ENCODE measurements at regions not wholly inside any gene's neighbourhood (a gene's known extent, or its start where the extent isn't known, plus 50 kb on each side); places are given as distances from the start of the nearest gene placed in this dataset.

DNA sequence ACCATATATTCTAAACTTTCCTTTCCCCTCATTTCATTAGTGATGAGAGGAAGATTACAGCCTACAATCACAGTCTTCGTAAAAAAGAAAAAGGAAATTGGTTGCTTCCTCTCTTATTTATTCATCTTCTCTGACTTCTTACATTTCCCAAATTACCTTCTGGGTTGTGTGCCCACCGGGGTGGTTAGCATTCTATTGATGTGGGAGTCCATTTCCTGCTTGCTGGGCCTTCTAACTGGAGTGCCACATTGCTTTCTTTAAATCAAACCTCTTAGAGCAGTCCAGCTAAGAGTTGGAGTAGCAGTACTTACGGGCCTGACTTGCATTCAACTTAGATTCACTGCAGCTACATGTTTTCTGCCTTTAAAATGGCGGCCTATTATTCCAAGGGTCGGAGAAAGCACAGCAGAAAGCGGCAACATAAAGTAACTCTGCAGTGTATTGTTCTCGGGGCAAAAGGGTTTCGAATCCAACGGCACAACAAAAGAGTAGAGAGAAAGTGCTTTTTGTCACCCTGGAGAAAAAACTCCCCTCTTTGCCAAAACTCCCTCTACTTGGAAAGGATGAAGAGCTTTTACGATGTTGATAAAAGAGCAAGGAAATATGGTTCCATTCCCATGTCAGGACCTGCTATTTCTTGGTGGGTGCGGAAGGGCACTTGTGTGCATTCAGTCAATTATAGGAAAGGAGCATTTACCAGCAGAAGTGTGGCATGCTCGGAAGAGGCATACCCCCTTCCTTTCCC lies 110.6 kb upstream of the DLX2 start:
- WGBS (ENCODE audit: insufficient coverage) = 100% methylated on average over 6 of the region's 12 CpGs
- no peak for TF ChIP-seq EZH2 (IDR thresholded peaks at IDR 0.05; ENCODE audit: borderline replicate concordance, insufficient read depth, low read depth, low read length, poor library complexity, severe bottlenecking)
- TF ChIP-seq, protein P1, sequence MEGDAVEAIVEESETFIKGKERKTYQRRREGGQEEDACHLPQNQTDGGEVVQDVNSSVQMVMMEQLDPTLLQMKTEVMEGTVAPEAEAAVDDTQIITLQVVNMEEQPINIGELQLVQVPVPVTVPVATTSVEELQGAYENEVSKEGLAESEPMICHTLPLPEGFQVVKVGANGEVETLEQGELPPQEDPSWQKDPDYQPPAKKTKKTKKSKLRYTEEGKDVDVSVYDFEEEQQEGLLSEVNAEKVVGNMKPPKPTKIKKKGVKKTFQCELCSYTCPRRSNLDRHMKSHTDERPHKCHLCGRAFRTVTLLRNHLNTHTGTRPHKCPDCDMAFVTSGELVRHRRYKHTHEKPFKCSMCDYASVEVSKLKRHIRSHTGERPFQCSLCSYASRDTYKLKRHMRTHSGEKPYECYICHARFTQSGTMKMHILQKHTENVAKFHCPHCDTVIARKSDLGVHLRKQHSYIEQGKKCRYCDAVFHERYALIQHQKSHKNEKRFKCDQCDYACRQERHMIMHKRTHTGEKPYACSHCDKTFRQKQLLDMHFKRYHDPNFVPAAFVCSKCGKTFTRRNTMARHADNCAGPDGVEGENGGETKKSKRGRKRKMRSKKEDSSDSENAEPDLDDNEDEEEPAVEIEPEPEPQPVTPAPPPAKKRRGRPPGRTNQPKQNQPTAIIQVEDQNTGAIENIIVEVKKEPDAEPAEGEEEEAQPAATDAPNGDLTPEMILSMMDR (IDR thresholded peaks at IDR 0.05) = no peak
- POLR2A ChIA-PET = no interaction called here

DNA sequence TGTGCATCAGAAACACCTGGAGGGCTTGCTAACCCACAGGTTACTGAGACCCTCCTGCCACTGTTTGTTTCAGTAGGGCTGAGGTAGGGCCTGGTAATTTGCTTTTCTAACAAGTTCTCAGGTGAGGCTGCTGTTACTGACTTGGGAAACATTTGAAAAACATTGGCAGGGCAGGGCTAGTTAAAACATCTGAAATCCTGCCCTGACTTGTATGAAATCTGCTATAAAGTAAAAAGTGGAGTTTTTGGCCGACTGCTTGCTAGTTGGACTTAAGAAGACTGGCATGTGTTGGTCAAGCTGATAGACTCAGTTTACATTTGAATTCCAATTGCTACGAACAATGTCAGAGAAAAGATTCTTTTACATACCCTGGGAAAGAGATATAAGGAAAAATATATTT lies 111.6 kb upstream of the DLX2 start:
- no peak for DNase-seq
- no peak overlapping the region for H3K4me3 ChIP-seq (ENCODE audit: control extremely low read depth in 1 of 5, extremely low read depth in 1 of 5, insufficient read depth in 1 of 5, low read depth in 2 of 5, low read length in 4 of 5)
- no peak overlapping the region for H3K27ac ChIP-seq (ENCODE audit: low read length in 2 of 2)
- no peaks in the 10 kb centered on the region for H3K79me2 ChIP-seq (ENCODE audit: control insufficient read depth, insufficient read depth, low read length)
- H3K9me3 ChIP-seq (ENCODE audit: control extremely low read depth in 1 of 3, control insufficient read depth in 2 of 3, insufficient read depth in 1 of 3, low read length in 2 of 3) = no peaks in the 10 kb centered on the region
- ATAC-seq (ENCODE audit: low read depth) = no peak
- no peak overlapping the region for H3K4me2 ChIP-seq (replicated peaks; ENCODE audit: low read depth, low read length, poor library complexity, severe bottlenecking)
- H3K9ac ChIP-seq (ENCODE audit: low read length) = no peak overlapping the region
- no CpG with 5 or more reads among the region's 2 CpGs for WGBS (ENCODE audit: insufficient coverage)
- POLR2A ChIA-PET = no interaction called here
- CTCF ChIA-PET = no interaction called here
- no peaks in the 10 kb centered on the region for H3K27me3 ChIP-seq (replicated peaks in 1 of 4; ENCODE audit: control extremely low read depth in 1 of 4, control insufficient read depth in 3 of 4, insufficient read depth in 4 of 4, low read length in 3 of 4)
- Mint-ChIP-seq H3K4me3 (no peak overlapping the region), H3K9me3 (ENCODE audit: insufficient read depth) (no peaks in the 10 kb centered on the region), H3K4me1 (no peaks in the 10 kb centered on the region), H3K27ac (no peak overlapping the region), H3K27me3 (peaks cover 11% of the 10 kb centered on the region)
- no peaks in the 10 kb centered on the region for H3K4me1 ChIP-seq (ENCODE audit: control insufficient read depth in 2 of 2, insufficient read depth in 2 of 2, low read length in 2 of 2)
- TF ChIP-seq, protein P1 (IDR thresholded peaks at IDR 0.05) = no peak
- TF ChIP-seq EZH2 (IDR thresholded peaks at IDR 0.05; ENCODE audit: borderline replicate concordance, insufficient read depth, low read depth, low read length, poor library complexity, severe bottlenecking) = no peak
- no peaks in the 10 kb centered on the region for H3K36me3 ChIP-seq (replicated peaks in 1 of 2; ENCODE audit: control extremely low read depth in 1 of 2, control insufficient read depth in 1 of 2, extremely low read depth in 1 of 2, insufficient read depth in 2 of 2, low read length in 1 of 2)
- no peaks in the 10 kb centered on the region for H4K20me1 ChIP-seq (ENCODE audit: control insufficient read depth, insufficient read depth, low read length, poor library complexity, severe bottlenecking)
- intact Hi-C loops (cut with micrococcal nuclease) = no loop called here
- no peak overlapping the region for H2AFZ ChIP-seq (ENCODE audit: insufficient read depth, low read depth, low read length, poor library complexity, severe bottlenecking)

More for the DNA sequence above, 110.6 kb upstream of the DLX2 start:
- CTCF ChIA-PET = no interaction called here
- Histone ChIP-seq H4K20me1 (ENCODE audit: control insufficient read depth, insufficient read depth, low read length, poor library complexity, severe bottlenecking) (no peaks in the 10 kb centered on the region), H3K79me2 (ENCODE audit: control insufficient read depth, insufficient read depth, low read length) (no peaks in the 10 kb centered on the region), H3K4me3 (ENCODE audit: control extremely low read depth in 1 of 5, extremely low read depth in 1 of 5, insufficient read depth in 1 of 5, low read depth in 2 of 5, low read length in 4 of 5) (no peak overlapping the region), H2AFZ (ENCODE audit: insufficient read depth, low read depth, low read length, poor library complexity, severe bottlenecking) (no peak overlapping the region), H3K27me3 (replicated peaks in 1 of 4; ENCODE audit: control extremely low read depth in 1 of 4, control insufficient read depth in 3 of 4, insufficient read depth in 4 of 4, low read length in 3 of 4) (no peaks in the 10 kb centered on the region), H3K9me3 (ENCODE audit: control extremely low read depth in 1 of 3, control insufficient read depth in 2 of 3, insufficient read depth in 1 of 3, low read length in 2 of 3) (no peaks in the 10 kb centered on the region), H3K27ac (ENCODE audit: low read length in 2 of 2) (no peak overlapping the region), H3K9ac (ENCODE audit: low read length) (no peak overlapping the region), H3K4me1 (ENCODE audit: control insufficient read depth in 2 of 2, insufficient read depth in 2 of 2, low read length in 2 of 2) (no peaks in the 10 kb centered on the region), H3K36me3 (replicated peaks in 1 of 2; ENCODE audit: control extremely low read depth in 1 of 2, control insufficient read depth in 1 of 2, extremely low read depth in 1 of 2, insufficient read depth in 2 of 2, low read length in 1 of 2) (no peaks in the 10 kb centered on the region), H3K4me2 (replicated peaks; ENCODE audit: low read depth, low read length, poor library complexity, severe bottlenecking) (no peak overlapping the region)
- Mint-ChIP-seq H3K27me3 (peaks cover 12% of the 10 kb centered on the region), H3K4me3 (no peak overlapping the region), H3K27ac (no peak overlapping the region), H3K4me1 (no peaks in the 10 kb centered on the region), H3K9me3 (ENCODE audit: insufficient read depth) (no peaks in the 10 kb centered on the region)
- intact Hi-C loops (cut with micrococcal nuclease) = no loop called here
- ATAC-seq (ENCODE audit: low read depth) (no peak), DNase-seq (no peak)
